ENCODE measurements at regions not wholly inside any gene's neighbourhood (a gene's known extent, or its start where the extent isn't known, plus 50 kb on each side); places are given as distances from the start of the nearest gene placed in this dataset.
"Not testable (repeated sequence)": the region's sequence is repeated elsewhere in the genome, so short reads cannot be mapped to it uniquely, and the experiment has no call there.

DNA sequence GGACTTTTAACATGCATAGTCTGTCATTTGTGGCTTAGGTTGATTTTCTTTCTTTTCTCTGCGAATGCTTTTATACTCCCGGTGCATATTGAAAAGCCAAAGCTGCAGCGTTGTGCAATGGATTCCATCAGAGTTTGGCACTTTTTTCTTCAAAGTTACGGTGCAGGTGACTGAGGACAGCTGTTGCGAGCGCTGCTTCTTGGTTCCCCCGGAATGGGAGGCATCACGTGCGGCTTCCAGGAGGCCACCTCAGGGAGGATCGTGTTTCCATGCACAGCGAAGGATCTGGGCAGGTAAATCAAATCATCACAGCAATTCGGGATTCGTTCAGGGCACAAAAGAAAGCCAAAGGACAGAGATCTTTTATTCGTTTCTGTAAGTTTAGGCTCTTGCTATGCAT, 109.6 kb upstream of the ALKAL2 start:
- DNase-seq (ENCODE audit: low read depth in 3 of 3), result no peak

GRCh38 chr2:396903-397302, 109.0 kb upstream of the ALKAL2 start:
- no peak for DNase-seq (ENCODE audit: low read depth in 3 of 3)

GRCh38 chr2:395886-396285, 108.0 kb upstream of the ALKAL2 start:
- no peak for DNase-seq (ENCODE audit: low read depth in 3 of 3)

DNA sequence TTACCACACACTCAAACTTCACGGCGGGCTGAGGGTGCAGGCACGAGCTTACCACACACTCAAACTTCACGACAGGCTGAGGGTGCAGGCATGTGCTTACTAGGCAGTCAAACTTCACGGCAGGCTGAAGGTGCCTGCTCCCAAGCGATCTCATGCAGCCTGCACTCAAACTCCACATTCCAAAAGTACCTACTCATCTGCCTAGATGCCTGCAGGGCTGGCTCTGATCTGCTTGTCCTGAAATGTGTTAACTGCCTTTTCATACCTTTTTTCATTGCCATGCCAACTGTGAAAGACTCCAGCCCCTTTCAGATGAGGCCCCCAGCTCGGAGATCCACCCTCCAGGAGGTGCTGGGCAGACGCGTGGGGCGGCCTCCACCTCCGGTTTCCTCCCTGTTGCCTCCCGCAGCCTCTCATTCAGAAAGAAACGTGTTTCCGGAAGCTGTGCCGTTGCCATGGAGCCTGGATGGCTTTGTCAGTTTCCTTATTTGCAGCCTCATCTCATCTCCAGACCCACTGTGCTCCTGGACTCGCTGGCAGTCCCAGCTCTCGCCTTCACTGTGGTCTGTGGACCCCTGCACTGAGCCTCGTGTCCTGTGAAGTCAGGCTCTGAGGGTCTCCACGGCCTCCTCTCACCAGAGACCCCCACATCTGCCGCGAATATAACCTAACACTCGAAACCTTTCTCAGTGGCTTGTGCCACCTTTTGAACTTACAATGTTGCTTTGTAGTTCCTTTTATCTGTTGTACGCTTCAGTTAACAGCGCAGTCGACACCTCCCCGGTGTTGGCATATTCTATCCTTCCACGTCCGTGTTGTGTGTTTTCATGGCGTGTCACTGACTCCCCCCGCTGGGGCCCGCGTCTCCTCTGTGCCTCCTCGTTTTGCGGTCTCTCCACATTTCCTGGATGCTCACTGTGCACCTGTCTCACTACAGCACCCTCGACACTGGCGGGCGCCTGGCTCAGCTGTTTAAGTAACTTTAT, 106.1 kb upstream of the ALKAL2 start:
- DNase-seq (ENCODE audit: low read depth in 3 of 3), result peak; percentile 20 to 27 (median 26)

DNA sequence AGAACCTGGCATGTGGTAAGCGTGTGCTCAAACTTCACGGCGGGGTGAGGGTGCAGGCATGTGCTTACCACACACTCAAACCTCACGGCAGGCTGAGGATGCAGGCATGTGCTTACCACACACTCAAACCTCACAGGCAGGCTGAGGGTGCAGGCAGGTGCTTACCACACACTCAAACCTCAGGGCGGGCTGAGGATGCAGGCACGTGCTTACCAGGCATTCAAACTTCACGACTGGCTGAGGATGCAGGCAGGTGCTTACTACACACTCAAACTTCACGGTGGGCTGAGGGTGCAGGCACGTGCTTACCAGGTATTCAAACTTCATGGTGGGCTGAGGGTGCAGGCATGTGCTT, 105.0 kb upstream of the ALKAL2 start:
- no peak for DNase-seq (ENCODE audit: low read depth in 3 of 3)

DNA sequence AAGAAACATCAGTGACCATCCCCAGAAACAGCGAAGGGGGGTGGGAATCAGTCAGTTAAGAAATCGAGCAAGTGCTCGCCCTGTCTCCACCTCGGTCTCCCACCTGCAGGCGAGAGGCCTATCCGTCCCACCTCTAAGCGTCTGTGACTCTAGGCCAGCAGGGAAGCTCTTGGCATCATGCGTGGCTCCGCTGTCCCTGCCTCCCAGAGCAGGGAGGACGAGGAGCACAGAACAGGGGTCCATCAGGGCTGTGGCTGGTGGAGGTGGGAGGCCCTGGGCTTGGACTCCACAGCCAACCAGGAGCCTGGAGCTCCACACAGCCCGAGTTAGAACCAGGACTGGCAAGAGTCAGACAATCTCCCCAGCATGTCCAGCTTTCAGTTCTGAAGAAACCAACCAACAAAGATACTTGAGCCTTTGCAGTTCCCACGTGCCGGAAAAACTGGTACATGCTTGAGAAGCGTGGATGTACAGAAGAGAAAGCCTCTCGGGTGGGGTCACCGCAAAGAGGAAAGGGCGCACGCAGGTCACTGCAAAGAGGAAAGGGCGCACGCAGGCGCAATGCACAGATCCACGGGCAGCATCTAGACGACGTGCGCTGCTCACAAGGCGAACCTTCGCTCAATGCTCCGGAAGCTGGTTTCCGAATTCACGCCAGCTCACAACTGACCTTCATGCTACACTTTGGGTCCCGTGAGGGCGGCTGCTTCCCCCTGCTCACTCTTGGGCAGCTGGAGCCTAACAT, 104.5 kb upstream of the ALKAL2 start:
- DNase-seq (ENCODE audit: low read depth in 3 of 3), result no peak

DNA sequence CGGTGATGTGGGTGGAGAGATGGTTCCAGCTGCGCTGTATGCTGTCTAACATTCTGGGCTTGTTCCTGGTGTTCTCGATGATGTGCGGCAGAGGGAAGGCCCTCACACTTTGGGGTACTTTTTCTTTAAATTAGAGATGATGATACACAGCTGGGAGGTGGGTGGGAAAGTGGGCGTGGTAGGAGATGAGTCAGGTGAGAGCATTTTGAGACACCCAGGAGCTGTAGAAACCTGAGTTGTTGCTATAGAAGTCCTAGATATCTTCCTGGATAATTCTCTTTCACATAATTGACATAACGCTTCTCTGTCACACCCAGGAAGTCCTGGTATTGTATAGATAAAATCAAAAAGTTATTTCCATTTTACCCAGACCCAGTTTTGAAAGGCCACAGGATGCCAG, 103.8 kb upstream of the ALKAL2 start:
- no peak for DNase-seq (ENCODE audit: low read depth in 3 of 3)

DNA sequence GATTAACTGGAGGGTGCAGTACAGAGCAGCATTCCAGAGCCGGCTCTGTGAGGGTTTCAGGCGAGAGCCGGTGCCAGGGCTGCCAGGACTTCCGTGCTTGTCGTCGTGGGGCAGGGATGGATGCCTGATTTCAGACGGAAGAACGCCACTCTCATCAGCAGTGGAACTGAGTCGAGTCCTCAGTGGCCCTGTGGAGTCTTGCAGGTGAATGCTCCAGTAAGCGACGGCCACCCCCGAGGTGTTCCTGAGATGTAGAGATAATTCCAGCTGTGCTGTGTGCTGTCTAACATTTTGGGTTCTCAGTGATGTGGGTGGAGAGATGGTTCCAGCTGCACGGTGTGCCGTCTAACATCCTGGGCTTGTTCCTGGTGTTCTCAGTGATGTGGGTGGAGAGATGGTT, 103.1 kb upstream of the ALKAL2 start:
- no peak for DNase-seq (ENCODE audit: low read depth in 3 of 3)

- DNase-seq (ENCODE audit: low read depth in 3 of 3), result not testable (repeated sequence)
Observed at GRCh38 chr2:389985-390384, 102.1 kb upstream of the ALKAL2 start.

GRCh38 chr2:388752-389151, 100.9 kb upstream of the ALKAL2 start:
- not testable (repeated sequence) for DNase-seq (ENCODE audit: low read depth in 3 of 3)

DNA sequence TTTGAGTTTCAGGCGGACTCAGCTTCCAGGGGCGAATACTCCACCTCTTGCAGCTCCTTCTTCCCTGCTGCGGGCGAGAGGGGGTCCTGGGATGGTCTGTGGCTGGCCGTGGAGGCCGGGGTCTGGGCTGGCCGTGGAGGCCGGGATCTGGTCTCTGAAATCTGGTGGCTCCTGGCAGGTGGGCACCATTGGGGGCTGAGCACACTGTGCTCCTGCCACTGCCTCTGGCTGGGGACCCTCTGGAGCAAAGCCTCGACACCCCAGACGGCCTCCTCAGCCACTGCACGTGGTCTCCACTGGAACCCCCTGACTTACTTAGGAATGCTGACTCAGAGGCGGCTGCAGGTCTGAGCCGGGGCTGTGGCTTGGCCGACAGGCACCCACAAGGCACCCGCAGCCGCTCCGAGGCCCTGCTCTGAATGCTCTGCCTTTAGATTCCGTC, 100.1 kb upstream of the ALKAL2 start:
- no peak for DNase-seq (ENCODE audit: low read depth in 3 of 3)

GRCh38 chr2:386406-387103, 98.7 kb upstream of the ALKAL2 start:
- no peak for DNase-seq (ENCODE audit: low read depth in 3 of 3)

GRCh38 chr2:385785-386184, 97.9 kb upstream of the ALKAL2 start:
- DNase-seq (ENCODE audit: low read depth in 3 of 3), result no peak

GRCh38 chr2:385061-385460, 97.2 kb upstream of the ALKAL2 start:
- DNase-seq (ENCODE audit: low read depth in 3 of 3), result no peak

GRCh38 chr2:383888-384287, 96.0 kb upstream of the ALKAL2 start:
- no peak for DNase-seq (ENCODE audit: low read depth in 3 of 3)

GRCh38 chr2:383178-383577, 95.3 kb upstream of the ALKAL2 start:
- DNase-seq (ENCODE audit: low read depth in 3 of 3), result no peak

DNA sequence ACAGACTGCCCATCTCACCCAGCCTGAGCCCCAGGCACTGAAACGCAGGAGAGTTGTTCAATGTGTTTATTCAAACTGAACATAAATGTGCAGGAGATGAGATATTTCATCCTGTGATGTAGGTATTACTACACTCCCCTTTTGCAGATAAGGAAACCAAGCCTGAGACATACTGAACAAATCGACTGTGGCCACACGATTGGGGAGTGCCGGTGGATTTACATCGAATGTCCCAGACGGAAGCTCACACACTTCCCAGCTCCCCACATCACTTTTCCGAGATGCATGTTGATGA, 94.8 kb upstream of the ALKAL2 start:
- DNase-seq (ENCODE audit: low read depth in 3 of 3), result no peak

DNA sequence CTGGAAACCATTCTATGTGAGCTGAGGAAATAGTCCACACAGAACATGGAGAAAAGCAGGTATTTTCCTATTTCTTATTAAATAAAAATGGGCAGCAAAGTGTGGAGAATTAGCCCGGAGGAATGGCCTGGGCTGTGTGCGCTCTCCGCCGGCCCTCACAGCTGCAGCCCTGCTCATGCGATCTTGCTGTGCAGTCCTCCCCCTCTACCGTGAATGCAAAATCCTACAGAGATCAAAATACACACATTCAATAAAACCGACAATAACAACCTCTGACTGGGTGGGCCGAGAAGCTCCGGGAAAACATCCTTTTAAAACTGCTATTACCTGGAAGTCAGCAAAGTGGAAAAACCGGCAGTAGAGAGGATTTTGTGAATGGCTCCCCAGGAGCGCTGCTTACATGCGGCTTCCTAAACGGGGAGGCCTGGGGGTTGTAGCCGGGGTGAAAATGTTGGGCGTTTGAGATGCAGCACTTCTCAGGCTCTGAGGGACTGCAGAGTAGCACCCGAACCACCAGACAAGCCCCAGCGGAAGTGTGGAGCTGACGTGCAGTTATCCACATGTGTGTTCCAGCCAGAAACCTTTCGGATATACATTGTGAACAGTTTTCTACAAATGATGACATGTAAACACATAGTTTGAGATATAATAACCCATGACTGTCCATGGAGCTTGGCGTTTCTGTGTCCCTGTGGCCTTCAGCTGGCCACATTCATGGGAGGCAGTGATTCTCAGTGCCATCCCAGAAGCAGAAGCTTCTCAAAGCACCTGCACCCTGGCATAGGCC, 94.2 kb upstream of the ALKAL2 start:
- no peak for DNase-seq (ENCODE audit: low read depth in 3 of 3)

GRCh38 chr2:381181-381580, 93.3 kb upstream of the ALKAL2 start:
- DNase-seq (ENCODE audit: low read depth in 3 of 3), result no peak

- no peak for DNase-seq (ENCODE audit: low read depth in 3 of 3)
Observed at GRCh38 chr2:380772-381171, 92.9 kb upstream of the ALKAL2 start.

DNA sequence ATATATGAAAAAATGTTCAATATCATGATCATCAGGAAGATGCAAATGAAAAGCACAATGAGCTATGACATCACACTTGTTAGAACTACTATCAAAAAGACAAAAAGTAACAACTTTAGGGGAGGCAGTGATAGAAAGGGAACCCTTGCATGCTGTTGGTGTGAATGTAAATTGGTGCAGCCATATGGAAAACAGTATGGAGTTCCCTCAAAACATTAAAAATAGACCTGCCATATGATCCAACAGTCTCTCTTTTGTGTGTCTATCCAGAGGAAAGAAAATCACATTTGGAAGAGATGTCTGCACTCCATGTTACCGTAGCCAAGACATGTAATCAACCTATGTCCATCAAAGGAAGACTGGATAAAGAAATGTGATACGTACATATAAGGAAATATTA, 92.3 kb upstream of the ALKAL2 start:
- DNase-seq (ENCODE audit: low read depth in 3 of 3), result no peak

- no peak for DNase-seq (ENCODE audit: low read depth in 3 of 3)
Observed at GRCh38 chr2:379778-380177, 91.9 kb upstream of the ALKAL2 start.
